HT-29 (cell line): ENCODE measurements at regions not wholly inside any gene's neighbourhood (a gene's known extent, or its start where the extent isn't known, plus 50 kb on each side); places are given as distances from the start of the nearest gene placed in this dataset.
"Not testable (repeated sequence)": the region's sequence is repeated elsewhere in the genome, so short reads cannot be mapped to it uniquely, and the experiment has no call there.

Experiments used
- DNase-seq: peaks from one replicate; pipeline ENCODE4 v3.0.0-alpha.2; 2015; ENCODE audit warnings: low spot score

DNA sequence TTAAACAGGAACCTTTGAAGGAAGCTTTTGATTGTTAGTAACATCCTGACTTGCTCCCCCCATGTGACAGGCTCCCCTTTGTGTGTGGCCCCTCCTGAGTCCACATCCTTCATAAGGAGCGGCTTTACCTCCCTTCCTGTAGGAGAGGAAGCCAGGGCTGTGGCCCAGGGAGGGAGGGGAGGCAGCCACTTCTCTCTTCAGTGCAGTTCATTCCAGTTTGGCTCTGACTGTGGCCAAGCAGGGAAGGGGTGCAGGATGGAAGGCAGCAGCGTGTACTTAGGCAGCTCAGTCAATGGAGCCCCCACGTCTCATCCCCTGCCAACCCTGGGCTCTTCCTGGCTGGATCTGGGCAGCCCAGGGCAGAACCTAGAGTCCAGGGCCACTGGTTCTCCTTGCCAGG is 295.2 kb downstream of the QKI start:
- no peak for DNase-seq

DNA sequence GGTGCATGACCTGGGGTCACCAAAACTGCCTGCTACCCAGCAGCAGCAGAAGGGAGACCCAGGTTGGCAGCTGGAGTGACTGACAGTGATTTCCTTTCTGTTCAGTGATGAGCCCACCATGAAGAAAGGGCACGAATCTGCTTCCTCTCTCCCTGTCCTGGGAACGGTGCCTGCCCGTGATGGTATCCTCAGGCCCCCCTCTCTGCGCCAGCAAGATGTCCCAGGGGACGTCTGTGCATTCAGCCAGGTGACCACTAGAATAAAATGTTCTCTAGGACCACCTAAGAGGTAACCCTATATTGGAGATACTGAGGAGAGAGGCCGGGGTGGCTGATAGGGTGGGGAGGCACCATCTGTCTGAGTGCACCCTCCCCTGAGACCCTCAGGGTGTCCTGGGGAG is 294.7 kb downstream of the QKI start:
- no peak for DNase-seq

DNA sequence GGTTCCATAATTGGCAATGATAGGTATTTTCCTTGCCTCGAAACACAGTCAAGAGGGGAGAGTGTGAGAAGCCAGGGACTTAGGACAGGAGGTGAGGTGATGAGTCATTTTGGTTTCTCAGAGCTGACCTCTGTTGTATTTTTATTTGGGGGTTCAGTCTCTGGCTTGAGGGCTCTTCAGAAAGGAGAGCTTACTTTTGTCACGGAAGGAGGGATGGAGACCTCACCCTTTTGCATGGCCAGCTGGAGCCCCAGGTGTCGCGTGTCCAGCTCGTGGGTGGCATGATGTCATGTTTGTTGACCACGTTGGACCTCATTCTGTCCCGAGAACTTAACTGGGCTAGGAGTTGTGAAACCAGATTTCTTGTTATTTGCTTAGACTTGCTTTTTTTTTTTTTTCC is 293.9 kb downstream of the QKI start:
- no peak for DNase-seq

DNA sequence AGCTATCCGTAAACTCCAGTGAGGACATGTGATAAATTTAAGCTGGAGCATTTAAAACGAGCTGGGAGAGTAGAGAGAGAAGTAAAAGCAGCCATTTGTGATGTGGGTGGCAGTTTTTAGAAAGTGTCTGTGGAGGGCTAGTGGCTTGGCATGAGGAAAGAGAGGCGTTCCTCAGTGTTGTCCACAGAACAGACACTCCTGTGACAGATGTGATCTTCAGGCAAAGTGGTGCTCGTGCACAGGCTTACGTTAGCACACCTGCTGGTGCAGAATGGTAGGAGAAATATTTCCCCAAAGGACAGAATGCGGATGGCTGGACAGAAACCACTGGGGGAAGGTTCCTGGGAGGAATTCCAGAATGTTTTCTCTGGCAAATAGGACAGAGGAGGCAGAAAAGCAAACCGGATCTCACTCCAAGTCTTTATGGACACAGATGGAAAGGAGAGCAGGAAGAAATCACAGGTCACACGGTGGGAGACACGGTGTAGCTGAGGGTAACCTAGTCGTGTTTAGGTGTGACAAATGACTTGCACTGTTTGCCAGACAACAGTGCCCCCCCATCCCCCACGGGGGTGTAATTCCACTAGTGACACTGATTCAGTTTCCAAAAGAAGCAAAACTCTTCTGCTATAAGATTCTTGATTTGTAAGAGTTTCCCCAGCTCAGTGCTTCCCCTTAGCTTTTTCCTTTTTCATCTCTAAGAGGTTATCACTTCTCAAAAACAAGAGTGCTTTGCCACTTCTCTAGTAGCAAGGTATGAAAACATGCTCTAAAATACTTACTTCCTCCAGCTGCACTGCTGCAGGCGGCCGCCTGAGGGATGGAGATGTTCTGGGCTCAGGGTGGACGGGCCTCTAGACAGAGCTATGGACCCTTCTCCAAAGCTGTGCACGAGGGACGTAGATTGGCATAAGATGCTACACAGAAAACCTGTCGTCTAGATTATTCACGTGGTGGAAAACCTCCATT is 293.2 kb downstream of the QKI start:
- no peak for DNase-seq

DNA sequence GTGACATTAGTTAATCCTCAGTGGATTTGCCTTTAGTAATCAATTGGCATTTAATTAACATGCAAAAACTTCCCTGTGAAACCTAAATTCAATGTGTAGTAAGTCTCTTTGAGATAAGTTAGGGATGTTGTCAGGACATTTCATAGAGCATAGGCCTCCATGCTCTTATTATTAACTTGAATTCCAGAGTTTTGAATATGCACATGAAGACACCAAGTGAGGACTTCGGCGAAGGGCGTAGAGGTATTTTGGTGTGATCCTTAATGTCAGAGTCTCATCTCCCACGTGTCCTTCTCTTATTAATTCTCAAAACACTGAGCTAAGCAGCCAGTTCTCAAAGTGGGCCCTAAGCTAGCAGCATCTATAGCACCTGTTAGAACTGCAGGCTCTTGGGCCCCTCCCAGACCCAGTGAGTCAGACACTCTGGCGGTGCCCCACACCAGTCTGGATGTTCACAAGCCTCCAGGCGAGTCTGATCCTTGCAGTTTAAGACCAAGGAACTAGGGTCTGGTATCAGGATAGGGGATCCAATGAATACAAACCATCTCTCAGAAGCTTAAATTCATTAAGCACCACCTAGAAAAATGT is 292.1 kb downstream of the QKI start:
- DNase-seq = no peak

DNA sequence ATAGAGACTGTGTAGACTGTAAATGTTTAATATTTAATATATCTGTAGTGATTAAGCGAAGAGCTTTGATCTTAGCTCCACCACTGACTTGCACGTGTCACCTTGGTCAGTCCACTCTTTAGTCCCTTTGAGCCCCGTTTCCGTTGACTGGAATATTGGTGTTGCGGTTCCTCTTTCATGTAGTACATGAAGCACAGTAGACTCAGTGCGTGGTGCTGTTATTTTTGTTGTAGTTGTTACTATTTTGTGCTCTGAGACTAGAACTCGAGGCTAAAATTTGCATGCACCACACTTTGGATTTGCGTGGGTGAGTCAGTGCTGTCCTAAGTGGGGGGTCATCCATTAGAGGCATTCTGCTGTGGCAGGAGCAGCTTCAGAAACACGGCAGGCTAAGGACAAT is 291.4 kb downstream of the QKI start:
- DNase-seq = no peak

DNA sequence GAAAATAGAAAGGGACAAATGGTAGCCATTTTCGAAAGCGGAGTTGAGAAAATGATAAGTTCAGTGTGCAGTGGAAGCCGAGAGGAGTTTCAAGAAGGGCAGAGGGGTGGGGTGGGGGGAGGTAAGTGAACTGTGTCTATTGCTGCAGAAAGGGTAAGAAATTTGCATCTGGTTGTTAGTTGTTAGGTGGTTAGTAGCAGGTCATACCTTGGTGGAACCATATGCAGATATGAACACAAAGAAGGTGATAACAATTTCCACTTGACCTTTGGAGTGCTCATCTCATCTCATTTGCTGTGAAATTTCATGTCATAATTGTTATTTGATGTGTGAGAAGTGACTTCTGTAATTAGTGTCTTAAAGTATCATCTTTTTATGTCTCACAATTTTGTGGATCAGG is 288.2 kb downstream of the QKI start:
- DNase-seq = no peak

DNA sequence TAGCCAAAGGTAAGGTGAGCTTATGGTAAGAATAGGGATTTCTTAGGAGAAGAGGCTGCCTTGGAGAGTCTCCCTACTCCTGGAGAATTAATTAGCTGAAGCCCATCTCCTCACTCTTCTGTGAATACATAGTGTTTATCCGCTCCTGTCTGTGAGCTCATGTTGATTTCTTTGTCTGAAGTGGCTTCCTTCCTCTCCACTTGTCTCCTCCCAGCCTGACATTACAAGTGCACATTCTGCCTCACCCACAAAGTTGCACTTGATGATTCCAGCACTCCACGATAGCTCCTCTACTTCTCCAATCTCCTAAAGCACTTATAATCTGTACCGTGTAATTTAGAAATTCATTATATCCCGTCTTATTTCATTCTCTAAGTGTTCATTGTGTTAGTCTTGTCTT is 287.2 kb downstream of the QKI start:
- DNase-seq = no peak

DNA sequence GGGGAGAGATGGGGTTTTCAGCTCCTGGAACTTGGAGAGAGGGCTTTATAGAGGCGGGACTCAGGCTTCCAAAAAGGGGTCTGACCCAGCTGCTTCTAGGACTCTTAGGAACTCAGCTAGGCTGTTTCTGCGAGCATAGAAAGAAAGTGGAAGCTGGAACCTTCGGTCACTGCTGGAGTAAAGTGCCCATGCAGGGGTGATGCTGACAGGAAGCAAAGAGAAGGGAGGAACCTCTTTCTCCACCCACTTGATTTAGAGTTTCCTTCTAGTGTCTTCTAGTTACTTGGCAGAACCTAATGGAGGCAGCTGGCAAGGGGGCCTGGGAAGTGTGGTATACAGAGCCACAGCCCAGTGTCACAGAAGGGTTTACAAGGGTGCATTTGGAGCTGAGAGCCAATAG is 283.6 kb downstream of the QKI start:
- DNase-seq = no peak

DNA sequence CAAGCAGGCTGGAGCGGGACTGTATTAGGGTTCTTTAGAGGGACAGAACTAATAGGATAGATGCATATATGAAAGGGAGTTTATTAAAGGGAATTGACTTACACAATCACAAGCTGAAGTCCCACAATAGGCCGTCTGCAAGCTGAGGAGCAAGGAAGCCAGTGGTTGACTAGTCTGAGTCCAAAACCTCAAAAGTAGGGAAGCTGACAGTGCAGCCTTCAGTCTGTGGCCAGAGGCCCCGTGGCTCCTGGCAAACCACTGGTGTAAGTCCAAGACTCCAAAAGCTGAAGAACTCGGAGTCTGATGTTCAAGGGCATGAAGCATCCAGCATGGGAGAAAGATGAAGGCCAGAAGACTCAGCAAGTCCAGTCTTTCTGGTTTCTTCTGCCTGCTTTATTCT is 281.8 kb downstream of the QKI start:
- DNase-seq = not testable (repeated sequence)

DNA sequence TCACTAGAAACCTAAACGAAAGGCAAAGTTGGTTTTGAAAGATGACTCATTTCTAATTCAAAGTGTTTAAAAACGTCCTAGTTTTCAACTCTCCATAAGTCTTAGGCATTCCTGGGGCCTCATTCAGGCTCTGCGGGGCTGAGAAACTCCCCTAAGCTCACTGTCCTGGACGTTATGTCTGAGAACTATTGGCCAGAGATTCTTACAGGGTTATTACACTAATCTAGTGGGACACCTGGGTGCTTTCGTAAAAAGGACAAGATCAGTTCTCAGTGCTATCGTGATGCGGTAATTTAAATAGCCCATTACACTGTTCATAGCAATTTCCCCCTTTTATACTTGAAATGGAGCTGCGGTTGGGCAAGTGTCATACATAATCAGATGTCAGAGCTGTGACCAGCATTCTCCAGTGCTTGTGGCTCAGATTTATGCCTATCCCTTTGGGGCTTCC is 280.9 kb downstream of the QKI start:
- DNase-seq = no peak

DNA sequence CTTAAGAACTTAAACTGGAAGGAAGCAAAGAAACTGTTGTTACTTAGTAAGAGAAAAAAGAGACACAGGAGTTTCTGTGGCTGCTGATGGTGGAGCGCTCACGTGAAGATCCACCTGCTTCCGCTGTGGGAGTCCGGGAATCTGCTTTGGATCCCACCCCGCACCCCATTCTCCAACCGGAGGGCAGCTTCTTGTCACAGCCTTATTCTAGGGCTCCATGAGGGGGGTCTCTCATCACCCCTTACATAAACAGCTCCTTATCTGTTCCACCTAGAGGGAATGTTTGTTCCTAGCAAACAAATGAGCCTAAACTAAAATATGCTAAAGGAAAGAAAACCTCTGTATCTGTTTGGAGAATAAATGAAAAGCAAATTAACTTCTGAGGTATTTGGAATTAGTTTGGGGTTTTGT is 280.5 kb downstream of the QKI start:
- no peak for DNase-seq

DNA sequence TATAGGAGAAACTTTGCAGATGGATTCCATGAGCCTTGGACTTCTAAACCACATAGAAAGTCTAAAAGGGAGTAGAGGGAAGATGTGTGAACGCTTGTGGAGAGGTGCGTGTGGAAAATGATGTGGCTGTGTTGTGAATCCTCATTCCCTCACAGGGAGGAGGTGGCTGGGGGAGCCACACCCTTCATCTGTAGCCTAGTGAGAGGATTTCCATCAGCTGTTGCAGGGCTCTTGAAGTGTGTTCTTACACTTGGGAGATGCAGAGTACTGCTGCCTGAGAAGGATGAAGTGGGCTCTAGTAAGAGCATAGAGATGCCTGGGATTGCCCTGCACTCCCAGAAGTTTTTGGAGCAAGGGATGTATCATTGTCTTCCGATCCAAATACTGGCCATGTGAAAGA is 279.6 kb downstream of the QKI start:
- DNase-seq = no peak

DNA sequence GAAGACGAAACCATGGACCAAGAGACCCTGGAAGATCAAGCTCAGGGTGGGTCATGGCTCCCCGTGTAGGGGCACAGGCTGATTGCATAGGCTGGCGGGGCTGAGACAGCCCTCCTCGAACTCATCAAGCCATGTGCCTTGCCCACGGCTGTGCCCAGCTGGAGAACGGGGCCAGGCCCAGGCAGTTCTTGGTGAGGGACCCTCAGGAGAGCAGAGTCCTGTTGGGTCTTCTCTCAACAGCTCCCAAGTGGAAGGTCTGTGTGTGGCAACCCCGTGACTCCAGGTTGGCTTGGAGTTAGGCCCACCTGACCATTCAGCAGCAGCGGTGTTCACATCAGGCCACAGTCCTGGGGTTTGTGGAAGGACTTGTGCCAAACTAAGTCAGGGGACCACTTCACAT is 276.5 kb downstream of the QKI start:
- DNase-seq = no peak

DNA sequence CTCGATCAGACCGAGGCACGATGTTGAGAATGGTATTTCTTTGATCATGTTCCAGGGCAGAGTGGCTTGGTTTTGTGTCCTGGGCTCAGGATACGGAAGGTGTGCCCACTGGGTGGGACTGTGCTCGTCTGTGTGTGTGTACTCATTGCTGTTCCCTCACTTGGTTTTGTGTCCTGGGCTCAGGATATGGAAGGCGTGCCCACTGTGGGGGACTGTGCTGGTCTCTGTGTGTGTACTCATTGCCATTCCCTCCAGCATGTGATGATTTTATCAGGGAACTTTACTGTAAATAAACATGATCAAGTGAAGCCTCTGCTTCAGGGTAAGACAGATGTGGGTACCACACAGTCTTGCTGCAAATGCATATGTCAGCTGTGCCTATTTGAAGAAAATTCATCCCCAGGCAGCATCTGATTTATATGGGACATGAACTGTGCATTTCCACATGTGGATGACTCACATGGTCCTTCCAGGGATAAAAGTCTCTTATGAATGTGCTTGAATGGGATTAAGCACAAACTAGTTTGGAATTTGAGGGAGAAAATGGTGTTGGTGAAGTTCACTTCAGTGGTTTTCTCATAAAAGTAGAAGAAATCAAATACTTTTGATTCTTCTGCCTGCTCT is 274.3 kb downstream of the QKI start:
- no peak for DNase-seq

DNA sequence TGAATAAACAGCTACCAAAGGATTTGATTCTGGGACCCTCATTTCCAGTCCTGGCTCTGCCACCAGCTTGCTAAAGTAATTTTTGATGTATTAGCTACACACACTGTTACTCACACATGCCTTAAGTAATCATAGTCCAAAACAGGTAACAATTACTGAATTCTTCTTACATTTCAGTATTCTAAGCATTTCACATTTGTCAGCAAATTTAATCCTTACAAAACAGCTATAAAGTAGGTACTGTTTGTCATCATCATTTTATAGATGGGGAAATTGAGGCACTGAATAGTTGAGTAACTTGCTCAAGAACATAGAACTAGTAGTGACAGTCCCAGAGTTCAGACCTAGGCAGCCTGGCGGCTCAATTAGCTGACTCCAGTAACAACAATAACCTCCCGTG is 272.6 kb downstream of the QKI start:
- DNase-seq = no peak

DNA sequence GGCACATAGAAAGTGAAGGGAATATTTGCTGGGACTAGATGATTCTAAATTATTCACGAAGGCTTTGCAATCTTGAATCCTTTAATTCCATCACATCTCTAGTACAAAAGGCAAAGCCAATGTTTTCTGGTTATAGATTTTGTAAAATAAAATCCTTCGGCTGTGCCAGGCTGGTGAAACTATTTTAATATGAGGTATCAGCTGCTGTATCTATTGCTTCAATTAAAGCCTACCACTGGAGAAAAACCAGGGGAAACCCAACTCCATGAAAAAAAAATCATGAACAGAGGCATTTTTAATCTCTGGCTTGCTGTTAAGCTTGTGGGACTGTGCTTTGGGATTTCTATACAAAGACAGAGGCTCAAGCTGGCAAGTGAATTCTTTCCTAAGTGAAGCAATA is 271.8 kb downstream of the QKI start:
- DNase-seq = no peak

DNA sequence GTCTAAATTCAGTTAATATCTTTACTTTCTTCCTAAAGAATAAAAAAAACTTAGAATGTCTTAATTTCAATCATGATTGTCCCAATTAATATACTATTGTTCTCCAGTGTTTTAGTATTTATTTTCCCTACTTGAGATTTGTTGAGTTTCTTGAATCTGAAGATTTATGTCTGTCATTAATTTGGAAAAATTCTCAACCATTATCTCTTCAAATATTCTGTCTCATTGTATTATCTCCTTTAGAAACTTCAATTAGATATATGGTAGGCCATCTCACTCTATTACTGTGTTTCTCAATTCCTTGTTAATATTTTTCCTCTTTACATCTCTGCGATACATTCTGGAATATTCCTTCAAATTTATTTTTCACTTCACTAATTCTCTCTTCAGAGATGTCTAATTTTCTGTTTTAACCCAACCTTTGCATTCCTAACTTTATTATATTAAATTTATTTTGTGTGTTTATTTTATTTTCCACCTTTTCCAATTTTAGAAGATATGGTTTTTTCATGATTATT is 268.6 kb downstream of the QKI start:
- no peak for DNase-seq

DNA sequence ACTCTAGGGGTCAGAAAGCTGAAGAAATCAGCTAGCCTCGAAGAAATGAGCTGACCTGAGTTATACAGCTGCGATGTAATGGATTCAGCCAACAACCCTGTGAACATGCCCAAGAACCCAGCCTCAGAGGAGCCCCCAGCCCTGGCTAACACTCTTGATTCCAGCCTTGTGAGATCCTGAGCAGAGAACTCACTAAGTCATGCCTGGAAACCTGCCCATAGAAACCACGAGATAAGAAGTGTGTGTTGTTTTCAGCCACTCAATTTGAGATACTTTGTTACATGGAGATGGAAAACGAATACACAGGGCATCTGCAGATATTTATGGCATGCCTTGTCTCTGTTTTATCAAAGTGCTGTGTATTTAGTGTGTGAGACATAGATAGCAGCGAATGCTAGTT is 265.2 kb downstream of the QKI start:
- no peak for DNase-seq

DNA sequence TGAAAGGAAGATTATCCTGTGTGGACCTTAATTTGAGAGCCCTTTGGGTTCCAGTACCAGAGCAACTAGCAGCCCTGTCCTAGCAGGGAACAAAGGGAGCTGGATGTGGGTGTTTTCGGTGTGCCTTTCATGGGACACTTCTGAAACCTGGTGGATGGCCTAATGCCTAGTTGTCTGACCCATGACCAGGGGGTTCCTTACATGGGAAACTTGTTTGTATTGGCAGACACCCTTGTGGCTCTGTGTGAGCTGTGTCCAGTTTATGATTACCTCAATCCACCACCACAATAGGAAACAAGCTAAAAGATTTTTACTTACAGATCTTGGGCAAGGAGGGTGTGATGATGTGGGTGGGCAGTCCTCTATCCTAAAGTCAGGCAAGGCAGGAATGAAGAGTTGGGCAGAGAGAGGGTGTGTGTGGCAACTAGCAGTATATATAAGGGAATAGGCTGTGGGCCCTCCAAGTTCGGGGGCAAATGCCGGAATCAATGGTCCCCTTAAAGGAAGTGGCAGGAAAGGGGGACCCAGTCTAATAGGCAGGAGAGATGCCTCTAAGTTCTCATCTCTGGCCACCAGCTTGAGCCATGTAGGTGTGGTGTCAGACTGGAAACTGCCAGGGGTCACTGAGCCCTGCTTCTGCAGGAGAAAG is 264.6 kb downstream of the QKI start:
- DNase-seq = no peak

DNA sequence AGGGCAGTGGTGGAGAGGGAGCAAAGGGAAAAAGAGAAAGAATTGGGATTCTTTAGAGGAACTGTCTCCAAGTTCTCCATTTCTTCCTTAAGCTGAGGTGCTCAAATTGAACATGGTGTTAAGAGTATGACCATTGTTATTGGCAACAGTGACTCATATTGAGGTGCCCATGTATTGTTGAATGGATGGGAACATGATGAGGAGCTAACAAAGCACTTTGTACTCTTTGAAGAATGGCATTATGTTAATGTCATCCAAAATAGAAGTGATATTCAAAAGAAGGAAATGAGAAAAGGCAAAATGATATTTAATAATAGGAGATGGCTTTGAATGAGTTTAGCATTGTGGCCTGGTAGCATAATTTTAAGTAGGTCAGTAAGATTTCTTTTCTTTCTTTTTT is 261.1 kb downstream of the QKI start:
- no peak for DNase-seq

DNA sequence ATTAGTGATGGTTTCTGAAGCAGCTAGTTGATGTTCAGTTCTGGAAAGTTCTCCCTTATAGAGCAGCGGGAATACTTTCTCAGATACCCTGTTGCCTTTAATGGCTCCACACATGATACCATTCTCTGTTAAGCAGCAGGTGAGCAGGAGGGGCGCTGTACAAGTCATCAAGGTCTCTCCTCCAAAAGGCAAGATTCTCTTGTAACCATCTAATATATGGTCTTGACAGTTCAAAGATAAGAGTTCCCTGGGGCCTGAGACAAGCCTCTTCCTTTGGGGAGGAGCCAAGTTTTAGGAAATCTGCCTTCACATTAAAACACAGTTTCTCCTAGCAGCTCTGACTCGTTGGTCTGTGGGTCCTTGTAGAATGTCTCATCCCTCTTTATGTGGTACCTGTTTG is 258.2 kb downstream of the QKI start:
- DNase-seq = no peak
